ENCODE measurements at regions not wholly inside any gene's neighbourhood (a gene's known extent, or its start where the extent isn't known, plus 50 kb on each side); places are given as distances from the start of the nearest gene placed in this dataset.

DNA sequence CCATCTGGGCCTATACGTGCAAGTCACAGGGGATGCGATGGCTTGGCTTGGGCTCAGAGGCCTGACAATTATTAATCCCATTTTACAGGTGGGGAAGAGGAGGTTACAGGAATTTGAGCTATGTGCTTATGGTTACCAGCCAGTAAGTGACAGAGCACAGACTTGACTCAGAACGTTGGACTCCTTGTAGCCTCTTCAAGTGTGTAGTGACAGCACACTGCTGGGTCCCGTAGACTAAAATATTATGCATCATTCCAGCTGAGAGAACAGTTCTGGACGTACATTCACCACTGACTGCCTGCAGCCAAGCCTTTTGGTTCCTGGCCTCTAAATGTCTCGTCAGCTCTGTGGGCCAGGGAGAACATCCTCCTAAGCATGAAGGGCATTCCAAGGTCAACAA, 314.5 kb downstream of the GPAT3 start:
- DNase-seq (ENCODE audit: insufficient read length, low spot score) (no peak), FAIRE-seq (no peak)
- TF ChIP-seq, protein P1, sequence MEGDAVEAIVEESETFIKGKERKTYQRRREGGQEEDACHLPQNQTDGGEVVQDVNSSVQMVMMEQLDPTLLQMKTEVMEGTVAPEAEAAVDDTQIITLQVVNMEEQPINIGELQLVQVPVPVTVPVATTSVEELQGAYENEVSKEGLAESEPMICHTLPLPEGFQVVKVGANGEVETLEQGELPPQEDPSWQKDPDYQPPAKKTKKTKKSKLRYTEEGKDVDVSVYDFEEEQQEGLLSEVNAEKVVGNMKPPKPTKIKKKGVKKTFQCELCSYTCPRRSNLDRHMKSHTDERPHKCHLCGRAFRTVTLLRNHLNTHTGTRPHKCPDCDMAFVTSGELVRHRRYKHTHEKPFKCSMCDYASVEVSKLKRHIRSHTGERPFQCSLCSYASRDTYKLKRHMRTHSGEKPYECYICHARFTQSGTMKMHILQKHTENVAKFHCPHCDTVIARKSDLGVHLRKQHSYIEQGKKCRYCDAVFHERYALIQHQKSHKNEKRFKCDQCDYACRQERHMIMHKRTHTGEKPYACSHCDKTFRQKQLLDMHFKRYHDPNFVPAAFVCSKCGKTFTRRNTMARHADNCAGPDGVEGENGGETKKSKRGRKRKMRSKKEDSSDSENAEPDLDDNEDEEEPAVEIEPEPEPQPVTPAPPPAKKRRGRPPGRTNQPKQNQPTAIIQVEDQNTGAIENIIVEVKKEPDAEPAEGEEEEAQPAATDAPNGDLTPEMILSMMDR (IDR thresholded peaks at IDR 0.05; ENCODE audit: insufficient read depth, missing control alignments): no peak

GRCh38 chr4:83846193-83846830, 310.4 kb downstream of the GPAT3 start:
- TF ChIP-seq, protein P1 (IDR thresholded peaks at IDR 0.05; ENCODE audit: insufficient read depth, missing control alignments): no peak
- DNase-seq (ENCODE audit: insufficient read length, low spot score) (no peak), FAIRE-seq (no peak)

- TF ChIP-seq, protein P1 (IDR thresholded peaks at IDR 0.05; ENCODE audit: insufficient read depth, missing control alignments): no peak
- DNase-seq (ENCODE audit: insufficient read length, low spot score): no peak
- no peak for FAIRE-seq
Observed at GRCh38 chr4:83839615-83840014, 303.7 kb downstream of the GPAT3 start.

GRCh38 chr4:83837614-83838308, 301.9 kb downstream of the GPAT3 start:
- FAIRE-seq (no peak), DNase-seq (ENCODE audit: insufficient read length, low spot score) (no peak)
- TF ChIP-seq, protein P1 (IDR thresholded peaks at IDR 0.05; ENCODE audit: insufficient read depth, missing control alignments): no peak

GRCh38 chr4:83833920-83834319, 298.0 kb downstream of the GPAT3 start:
- FAIRE-seq (no peak), DNase-seq (ENCODE audit: insufficient read length, low spot score) (no peak)
- TF ChIP-seq, protein P1 (IDR thresholded peaks at IDR 0.05; ENCODE audit: insufficient read depth, missing control alignments): no peak

GRCh38 chr4:83832110-83832825, 296.4 kb downstream of the GPAT3 start:
- no peak for FAIRE-seq
- DNase-seq (ENCODE audit: insufficient read length, low spot score): no peak
- TF ChIP-seq, protein P1 (IDR thresholded peaks at IDR 0.05; ENCODE audit: insufficient read depth, missing control alignments): no peak
